Urothelium cell line (cell line): ENCODE measurements at regions not wholly inside any gene's neighbourhood (a gene's known extent, or its start where the extent isn't known, plus 50 kb on each side); places are given as distances from the start of the nearest gene placed in this dataset.
"Not testable (repeated sequence)": the region's sequence is repeated elsewhere in the genome, so short reads cannot be mapped to it uniquely, and the experiment has no call there.

Source experiments
- DNase-seq: peaks from one replicate; pipeline ENCODE4 v3.0.0; 2011; ENCODE audit warnings: low spot score, mixed read lengths
- FAIRE-seq: peaks from 2 replicates; lab custom pipeline; 2011; peaks lifted over from hg19 to GRCh38; lab: Jason Lieb, UNC

- DNase-seq (no peak), FAIRE-seq (no peak)
Observed at GRCh38 chr9:81037889-81038288, 651.5 kb downstream of the TLE1 start.

GRCh38 chr9:81035601-81036000 lies 653.7 kb downstream of the TLE1 start:
- no peak for FAIRE-seq
- DNase-seq = no peak

- FAIRE-seq = no peak
- no peak for DNase-seq
Observed at GRCh38 chr9:81035171-81035570, 654.2 kb downstream of the TLE1 start.

GRCh38 chr9:81032831-81033230 lies 656.5 kb downstream of the TLE1 start:
- DNase-seq (no peak), FAIRE-seq (no peak)

- no peak for FAIRE-seq
- DNase-seq = peak; percentile 44
Observed at GRCh38 chr9:81032030-81032572, 657.2 kb downstream of the TLE1 start.

- FAIRE-seq = no peak
- no peak for DNase-seq
Observed at GRCh38 chr9:81031422-81032029, 657.8 kb downstream of the TLE1 start.

GRCh38 chr9:81030027-81030426 lies 659.3 kb downstream of the TLE1 start:
- no peak for FAIRE-seq
- DNase-seq = no peak

- DNase-seq (peak; percentile 72), FAIRE-seq (peak; percentile 32)
Observed at GRCh38 chr9:81028504-81028903, 660.8 kb downstream of the TLE1 start.

- FAIRE-seq (no peak), DNase-seq (no peak)
Observed at GRCh38 chr9:81022177-81022576, 667.2 kb downstream of the TLE1 start.

GRCh38 chr9:81014945-81015344 lies 674.4 kb downstream of the TLE1 start:
- not testable (repeated sequence) for DNase-seq, FAIRE-seq

GRCh38 chr9:81013191-81013590 lies 676.2 kb downstream of the TLE1 start:
- DNase-seq, FAIRE-seq: not testable (repeated sequence)

GRCh38 chr9:81002906-81003305 lies 686.4 kb downstream of the TLE1 start:
- no peak for FAIRE-seq
- DNase-seq = no peak

- DNase-seq = peak; percentile 72
- FAIRE-seq = peak; percentile 85
Observed at GRCh38 chr9:81002242-81002641, 687.1 kb downstream of the TLE1 start.

GRCh38 chr9:80995759-80996158 lies 693.6 kb downstream of the TLE1 start:
- FAIRE-seq (no peak), DNase-seq (peak; percentile 11)

GRCh38 chr9:80994892-80995291 lies 694.5 kb downstream of the TLE1 start:
- DNase-seq (no peak), FAIRE-seq (peak; percentile 27)

- FAIRE-seq, DNase-seq: not testable (repeated sequence)
Observed at GRCh38 chr9:80985595-80985994, 703.8 kb downstream of the TLE1 start.

- FAIRE-seq = no peak
- no peak for DNase-seq
Observed at GRCh38 chr9:80976403-80976802, 712.9 kb downstream of the TLE1 start.

GRCh38 chr9:80970377-80970776 lies 719.0 kb downstream of the TLE1 start:
- DNase-seq, FAIRE-seq: not testable (repeated sequence)

GRCh38 chr9:80968611-80969010 lies 720.7 kb downstream of the TLE1 start:
- DNase-seq (peak; percentile 54), FAIRE-seq (no peak)

GRCh38 chr9:80964914-80965313 lies 724.4 kb downstream of the TLE1 start:
- FAIRE-seq (no peak), DNase-seq (no peak)

- no peak for DNase-seq
- FAIRE-seq = no peak
Observed at GRCh38 chr9:80964374-80964773, 725.0 kb downstream of the TLE1 start.

- no peak for DNase-seq
- FAIRE-seq = no peak
Observed at GRCh38 chr9:80957801-80958200, 731.5 kb downstream of the TLE1 start.

GRCh38 chr9:80954521-80954920 lies 734.8 kb downstream of the TLE1 start:
- DNase-seq = no peak
- FAIRE-seq = no peak
